Gastroesophageal sphincter (tissue), 3 donors: ENCODE measurements at regions not wholly inside any gene's neighbourhood (a gene's known extent, or its start where the extent isn't known, plus 50 kb on each side); places are given as distances from the start of the nearest gene placed in this dataset.

ENCODE experiments used
- CTCF ChIP-seq, 4 experiments: fragments of 200-600 bp in 2 of 4; fragments of 450-650 bp in 2 of 4; sonication (generic) in 1 of 4; IDR thresholded peaks; one replicate each; pipeline ENCODE4 v1.5.1; 2017 to 2019; ENCODE audit warnings: antibody characterized with exemption in 4 of 4, mild to moderate bottlenecking in 2 of 4, moderate library complexity in 2 of 4
- EP300 ChIP-seq: sonication (generic); formaldehyde crosslinking; IDR thresholded peaks from one replicate; pipeline ENCODE4 v1.6.1; 2017; ENCODE audit warnings: antibody characterized with exemption, mild to moderate bottlenecking
- POLR2A ChIP-seq, 2 donors: fragments of 450-650 bp; IDR thresholded peaks; one replicate each; pipeline ENCODE4 v1.6.1; 2017; ENCODE audit warnings: antibody characterized with exemption in 2 of 2, mild to moderate bottlenecking in 2 of 2, moderate library complexity in 1 of 2
- POLR2AphosphoS5 ChIP-seq: sonication (generic); formaldehyde crosslinking; IDR thresholded peaks from one replicate; pipeline ENCODE4 v1.6.1; 2017; ENCODE audit warnings: antibody characterized with exemption

DNA sequence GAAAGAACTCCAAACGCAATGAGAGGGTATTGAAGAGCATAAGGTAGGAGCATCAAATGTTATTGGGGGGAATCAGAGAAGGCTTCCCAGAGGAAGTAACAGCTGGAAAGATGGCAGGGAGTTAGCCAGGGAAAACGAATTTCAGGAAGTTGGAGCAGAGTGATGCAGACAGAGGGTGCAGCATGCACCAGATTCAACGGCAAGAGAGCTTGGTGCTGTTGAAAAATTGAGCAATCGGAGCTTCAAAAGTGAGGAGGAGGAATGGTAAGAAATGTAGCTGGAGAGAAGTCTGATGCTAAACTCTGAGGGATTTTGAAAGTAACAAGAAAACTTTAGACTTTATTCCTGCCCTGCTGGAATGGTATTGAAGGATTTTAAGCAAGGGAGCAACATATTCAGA lies 541.0 kb upstream of the LMCD1 start:
- TF ChIP-seq CTCF (IDR thresholded peaks at IDR 0.05) = no peak
- no peak for TF ChIP-seq POLR2AphosphoS5
- TF ChIP-seq POLR2A (IDR thresholded peaks at IDR 0.05) = no peak
- TF ChIP-seq EP300 = no peak
